ENCODE measurements at regions not wholly inside any gene's neighbourhood (a gene's known extent, or its start where the extent isn't known, plus 50 kb on each side); places are given as distances from the start of the nearest gene placed in this dataset.

DNA sequence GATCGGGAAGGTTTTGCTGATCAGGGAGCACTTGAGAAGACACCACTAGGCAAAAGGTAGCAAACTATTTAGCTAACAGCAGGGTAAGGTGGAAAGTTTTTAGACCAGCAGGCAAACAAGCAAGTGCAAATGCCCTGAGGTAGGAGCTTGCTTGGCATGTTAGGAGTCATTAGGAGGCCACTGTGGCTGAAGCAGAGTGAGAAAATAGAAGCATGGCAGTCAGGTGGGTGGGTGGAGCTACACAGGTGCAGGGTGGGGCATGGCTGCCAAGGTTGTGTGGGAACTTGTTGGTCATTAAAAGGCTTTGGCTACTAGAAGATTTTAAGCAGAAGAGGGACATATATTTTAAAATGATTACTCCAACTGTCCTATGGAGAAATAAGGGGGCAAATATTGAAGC is 77.3 kb downstream of the EDN1 start:
- peaks cover 43% of the 10 kb centered on the region for H3K4me1 ChIP-seq (ENCODE audit: insufficient read depth, low read length)
- no peak overlapping the region for H3K4me3 ChIP-seq (ENCODE audit: low read length)
- no peaks in the 10 kb centered on the region for H3K27me3 ChIP-seq (ENCODE audit: insufficient read depth, low read length)
- H3K9me3 ChIP-seq (ENCODE audit: low read depth, low read length): no peaks in the 10 kb centered on the region

DNA sequence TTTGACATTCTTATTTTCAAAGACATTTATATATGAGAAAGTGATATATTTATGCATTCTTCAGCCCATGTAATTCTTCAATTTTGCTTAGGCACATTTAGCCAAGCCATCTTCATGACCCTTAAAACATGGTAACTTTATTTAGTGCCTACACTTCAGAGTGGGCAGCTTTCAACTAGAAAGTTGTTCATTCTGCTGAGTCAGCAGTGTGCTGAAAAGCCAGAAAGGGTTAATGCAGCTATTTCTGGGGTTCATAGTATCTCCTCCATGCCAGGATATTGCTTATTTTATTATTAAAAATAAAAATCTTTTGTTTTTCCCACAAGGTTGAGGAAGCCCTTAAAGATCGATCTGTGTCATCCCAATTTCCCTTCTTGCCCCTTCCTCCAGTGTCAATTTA is 79.2 kb downstream of the EDN1 start:
- Histone ChIP-seq H3K4me3 (ENCODE audit: low read length) (no peak overlapping the region), H3K4me1 (ENCODE audit: insufficient read depth, low read length) (peaks cover 24% of the 10 kb centered on the region), H3K9me3 (ENCODE audit: low read depth, low read length) (no peaks in the 10 kb centered on the region)

DNA sequence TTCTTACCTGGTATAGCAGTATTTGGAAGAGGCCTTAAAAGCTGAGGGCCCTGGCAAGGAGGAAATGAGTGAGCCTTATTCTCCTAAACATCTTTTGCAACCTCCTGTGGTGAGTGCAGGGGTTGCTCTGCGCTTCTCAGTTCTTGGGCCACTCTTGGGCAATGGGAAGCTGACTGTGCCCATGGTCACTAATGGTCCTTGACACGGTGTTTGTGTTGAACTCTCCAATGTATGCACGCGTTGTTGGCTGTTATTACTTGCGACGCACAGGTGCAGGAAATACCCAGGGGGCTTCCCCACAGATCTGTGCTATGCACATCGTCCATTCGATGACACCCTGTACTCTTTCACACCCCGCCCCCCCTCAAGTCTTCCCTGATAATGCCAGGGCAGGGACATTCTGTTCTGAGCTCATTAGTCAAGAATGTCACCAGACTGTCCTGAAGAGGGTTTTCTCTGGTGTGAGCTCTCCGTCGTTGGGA is 79.7 kb downstream of the EDN1 start:
- H3K27me3 ChIP-seq (ENCODE audit: insufficient read depth, low read length): no peaks in the 10 kb centered on the region
- H3K9me3 ChIP-seq (ENCODE audit: low read depth, low read length): no peaks in the 10 kb centered on the region
- H3K4me1 ChIP-seq (ENCODE audit: insufficient read depth, low read length): peaks cover 21% of the 10 kb centered on the region
- H3K4me3 ChIP-seq (ENCODE audit: low read length): no peak overlapping the region

More for the DNA sequence above, 79.2 kb downstream of the EDN1 start:
- no peaks in the 10 kb centered on the region for H3K27me3 ChIP-seq (ENCODE audit: insufficient read depth, low read length)

DNA sequence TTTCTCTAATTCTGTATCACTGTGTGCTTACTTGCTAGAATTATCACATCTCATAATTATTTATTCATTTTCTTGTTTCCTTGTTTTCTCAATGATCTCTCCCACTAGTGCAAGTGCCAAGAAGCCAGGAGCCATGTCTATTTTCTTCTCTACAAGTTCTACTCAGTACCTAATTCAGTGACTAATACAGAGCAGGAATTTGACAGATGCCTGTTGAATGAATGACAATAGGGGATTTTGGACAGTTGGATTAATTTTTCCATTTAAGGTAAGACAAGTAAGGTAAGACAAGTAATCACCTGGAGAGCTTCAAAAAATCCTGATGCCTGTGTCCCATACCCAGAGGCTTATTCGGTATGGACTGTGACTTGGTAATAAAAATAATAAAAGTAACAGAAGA is 81.0 kb downstream of the EDN1 start:
- H3K27me3 ChIP-seq (ENCODE audit: insufficient read depth, low read length): no peaks in the 10 kb centered on the region
- H3K4me1 ChIP-seq (ENCODE audit: insufficient read depth, low read length): peaks cover 21% of the 10 kb centered on the region
- H3K4me3 ChIP-seq (ENCODE audit: low read length): no peak overlapping the region
- H3K9me3 ChIP-seq (ENCODE audit: low read depth, low read length): no peaks in the 10 kb centered on the region

DNA sequence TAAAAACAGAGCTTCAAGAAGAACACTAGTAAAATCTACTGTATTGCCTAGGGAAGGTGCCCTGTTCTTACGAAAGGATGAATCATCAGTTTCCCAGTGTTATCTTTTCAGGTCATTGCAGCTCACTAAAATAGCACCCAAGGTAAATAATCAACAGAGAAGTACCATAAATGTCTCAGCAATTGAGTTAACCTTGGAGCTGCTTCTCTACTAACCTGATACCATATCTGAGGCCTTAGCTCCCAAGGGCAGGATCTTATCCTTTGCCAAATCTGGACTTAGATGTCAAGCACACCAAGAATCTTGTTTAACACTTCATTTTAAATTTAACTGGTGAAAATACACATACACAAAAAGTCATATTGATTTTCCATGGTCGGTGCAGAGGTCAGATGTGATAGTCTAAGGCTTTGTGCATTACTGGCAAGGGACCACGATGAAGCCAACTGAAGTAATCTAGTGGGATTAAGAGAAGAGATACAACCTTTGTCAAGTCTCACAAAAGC is 81.5 kb downstream of the EDN1 start:
- H3K4me1 ChIP-seq (ENCODE audit: insufficient read depth, low read length): peaks cover 21% of the 10 kb centered on the region
- H3K4me3 ChIP-seq (ENCODE audit: low read length): no peak overlapping the region
- H3K27me3 ChIP-seq (ENCODE audit: insufficient read depth, low read length): no peaks in the 10 kb centered on the region
- no peaks in the 10 kb centered on the region for H3K9me3 ChIP-seq (ENCODE audit: low read depth, low read length)

DNA sequence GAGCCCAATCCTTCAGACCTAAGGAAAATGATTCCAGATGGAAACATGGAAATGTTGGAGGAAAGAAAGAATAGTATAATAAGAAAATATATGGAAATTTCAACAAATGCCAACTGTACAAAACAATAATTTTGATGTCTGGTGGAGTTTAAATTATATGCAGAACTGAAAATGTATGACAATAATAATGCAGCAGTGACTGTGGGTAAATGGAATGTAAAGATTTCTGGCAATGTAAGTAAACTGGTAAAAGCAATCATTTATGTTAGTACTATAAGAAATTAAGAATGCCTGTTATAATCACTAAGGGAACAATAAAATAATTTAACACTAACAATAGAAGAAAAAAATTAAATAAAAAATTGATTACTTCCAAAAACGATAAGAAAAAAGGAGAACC is 89.0 kb downstream of the EDN1 start:
- Histone ChIP-seq H3K4me1 (ENCODE audit: insufficient read depth, low read length) (no peaks in the 10 kb centered on the region), H3K9me3 (ENCODE audit: low read depth, low read length) (no peaks in the 10 kb centered on the region), H3K4me3 (ENCODE audit: low read length) (no peak overlapping the region), H3K27me3 (ENCODE audit: insufficient read depth, low read length) (peaks cover 2% of the 10 kb centered on the region)

DNA sequence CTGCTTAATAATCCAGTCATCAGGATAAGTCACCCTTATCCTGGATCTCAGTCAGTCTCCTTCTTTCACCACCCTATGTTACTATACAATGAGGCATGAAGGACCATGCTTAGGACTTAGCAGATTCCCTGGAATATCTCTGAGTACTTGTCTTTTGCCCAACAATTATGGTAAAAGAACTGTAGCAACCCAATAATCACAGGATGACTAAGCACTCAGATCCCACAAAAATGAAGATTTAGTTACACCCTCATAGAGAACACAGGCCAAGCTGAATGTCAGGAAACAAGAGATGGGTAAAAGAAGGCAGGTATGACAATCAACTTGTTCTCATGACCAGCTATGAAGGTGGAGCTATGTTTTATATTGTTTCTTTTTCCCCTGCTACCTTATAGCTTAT is 91.4 kb downstream of the EDN1 start:
- H3K4me3 ChIP-seq (ENCODE audit: low read length): no peak overlapping the region
- no peaks in the 10 kb centered on the region for H3K4me1 ChIP-seq (ENCODE audit: insufficient read depth, low read length)
- no peaks in the 10 kb centered on the region for H3K9me3 ChIP-seq (ENCODE audit: low read depth, low read length)
- peaks cover 2% of the 10 kb centered on the region for H3K27me3 ChIP-seq (ENCODE audit: insufficient read depth, low read length)

DNA sequence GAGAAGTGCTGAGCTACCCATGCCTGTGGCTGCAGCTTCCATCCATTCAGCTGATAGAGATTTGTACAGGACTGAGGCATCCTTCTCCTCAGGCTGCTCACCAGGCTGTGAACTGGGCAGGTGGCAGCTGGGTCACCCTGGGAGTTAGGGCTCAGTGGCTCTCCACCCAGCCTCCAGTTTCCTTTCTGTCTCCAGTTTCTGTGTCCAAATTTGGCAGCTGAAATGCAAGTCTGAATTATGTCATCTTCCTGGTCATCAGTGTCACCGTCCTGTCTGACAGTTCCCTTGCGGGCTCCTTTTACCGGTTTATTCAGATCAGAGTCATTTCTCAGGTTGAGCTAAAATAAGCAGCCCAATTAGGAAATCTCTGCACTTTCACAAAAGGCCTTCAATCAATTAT is 93.3 kb downstream of the EDN1 start:
- H3K4me3 ChIP-seq (ENCODE audit: low read length): no peak overlapping the region
- no peaks in the 10 kb centered on the region for H3K4me1 ChIP-seq (ENCODE audit: insufficient read depth, low read length)
- no peaks in the 10 kb centered on the region for H3K27me3 ChIP-seq (ENCODE audit: insufficient read depth, low read length)
- no peaks in the 10 kb centered on the region for H3K9me3 ChIP-seq (ENCODE audit: low read depth, low read length)

DNA sequence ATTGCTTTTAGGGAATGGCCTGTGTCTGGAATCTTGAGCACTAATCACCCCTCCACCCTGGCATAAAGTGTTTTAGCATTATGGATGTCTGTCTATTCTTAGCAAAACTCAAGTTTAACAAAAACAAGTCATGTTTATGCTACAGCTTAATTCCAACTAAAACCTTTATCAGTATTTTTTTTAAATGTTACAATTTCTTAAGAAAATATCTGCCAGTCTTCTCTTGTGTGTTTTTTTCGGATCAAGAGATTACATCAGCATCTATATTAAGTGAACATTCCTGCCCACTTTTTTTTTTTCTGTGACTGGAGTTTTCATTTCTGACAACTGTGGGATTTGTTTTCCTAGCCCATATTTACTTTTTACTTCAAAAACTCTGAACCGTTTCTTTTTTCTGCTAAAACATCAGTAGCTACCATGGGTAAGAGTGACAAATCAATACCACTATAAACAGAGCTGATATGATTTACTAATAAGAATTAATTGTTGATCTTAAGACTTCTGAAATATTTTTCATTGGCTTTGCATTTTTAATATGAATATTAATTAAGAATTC is 94.3 kb downstream of the EDN1 start:
- Histone ChIP-seq H3K27me3 (ENCODE audit: insufficient read depth, low read length) (no peaks in the 10 kb centered on the region), H3K4me3 (ENCODE audit: low read length) (no peak overlapping the region), H3K9me3 (ENCODE audit: low read depth, low read length) (no peaks in the 10 kb centered on the region), H3K4me1 (ENCODE audit: insufficient read depth, low read length) (no peaks in the 10 kb centered on the region)

DNA sequence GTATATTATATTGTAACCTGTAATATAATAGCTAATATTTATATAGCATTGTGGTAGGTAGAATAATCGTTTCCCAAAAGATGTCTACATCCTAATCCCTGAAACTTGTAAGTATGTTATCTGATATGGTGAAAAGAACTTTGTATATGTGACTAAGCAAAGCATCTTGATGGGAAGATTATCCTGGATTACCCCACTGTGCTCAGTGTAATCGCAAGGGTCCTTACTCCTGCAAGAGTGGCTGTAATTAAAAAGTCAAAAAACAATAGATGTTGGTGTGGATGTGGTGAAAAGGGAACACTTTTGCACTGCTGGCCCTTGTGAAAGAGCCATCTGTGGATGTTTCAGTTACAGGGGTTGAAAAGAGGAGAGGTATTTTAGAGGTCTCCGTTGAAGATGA is 95.2 kb downstream of the EDN1 start:
- Histone ChIP-seq H3K4me1 (ENCODE audit: insufficient read depth, low read length) (no peaks in the 10 kb centered on the region), H3K27me3 (ENCODE audit: insufficient read depth, low read length) (no peaks in the 10 kb centered on the region), H3K9me3 (ENCODE audit: low read depth, low read length) (no peaks in the 10 kb centered on the region), H3K4me3 (ENCODE audit: low read length) (no peak overlapping the region)

DNA sequence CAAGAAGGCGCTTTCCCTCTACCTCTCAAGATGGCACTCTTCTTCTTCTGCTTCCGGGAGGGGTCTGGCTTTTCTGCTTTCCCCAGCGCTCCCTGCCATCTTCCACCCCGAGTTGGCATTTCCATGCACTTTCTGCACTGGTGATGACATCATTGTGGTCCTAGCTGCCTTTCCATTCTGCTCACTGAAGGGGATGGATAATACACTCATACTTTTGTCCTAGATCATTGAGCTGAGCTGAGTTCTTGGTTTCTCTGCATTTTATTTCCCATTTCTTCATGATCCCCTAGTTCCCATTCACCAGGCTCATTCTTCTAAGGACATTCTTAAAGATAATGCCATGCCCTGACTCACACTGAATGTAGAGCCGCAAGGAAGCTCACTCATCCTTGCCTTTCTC is 96.7 kb downstream of the EDN1 start:
- Histone ChIP-seq H3K4me3 (ENCODE audit: low read length) (no peak overlapping the region), H3K4me1 (ENCODE audit: insufficient read depth, low read length) (no peaks in the 10 kb centered on the region), H3K27me3 (ENCODE audit: insufficient read depth, low read length) (no peaks in the 10 kb centered on the region), H3K9me3 (ENCODE audit: low read depth, low read length) (no peaks in the 10 kb centered on the region)

DNA sequence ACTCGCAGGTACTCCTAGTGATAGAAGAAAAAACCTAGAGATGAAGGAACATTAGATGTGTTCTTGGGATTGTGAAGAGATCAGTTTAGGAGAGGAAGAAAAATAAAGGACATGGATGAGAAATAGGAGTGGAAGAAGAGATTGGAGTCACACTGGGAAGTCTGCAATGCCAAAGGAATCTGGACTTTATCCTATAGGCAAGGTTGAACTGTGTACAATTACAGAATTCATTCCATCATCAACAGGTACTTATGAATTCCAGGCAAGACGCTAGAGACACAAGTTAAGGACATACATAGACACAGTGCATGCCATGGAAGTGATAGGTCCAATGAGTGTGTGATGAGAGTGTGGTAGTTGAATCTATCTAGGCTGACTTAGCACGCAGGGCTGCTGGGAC is 101.3 kb downstream of the EDN1 start:
- Histone ChIP-seq H3K4me3 (ENCODE audit: low read length) (no peak overlapping the region), H3K9me3 (ENCODE audit: low read depth, low read length) (no peaks in the 10 kb centered on the region), H3K27me3 (ENCODE audit: insufficient read depth, low read length) (no peaks in the 10 kb centered on the region), H3K4me1 (ENCODE audit: insufficient read depth, low read length) (no peaks in the 10 kb centered on the region)

DNA sequence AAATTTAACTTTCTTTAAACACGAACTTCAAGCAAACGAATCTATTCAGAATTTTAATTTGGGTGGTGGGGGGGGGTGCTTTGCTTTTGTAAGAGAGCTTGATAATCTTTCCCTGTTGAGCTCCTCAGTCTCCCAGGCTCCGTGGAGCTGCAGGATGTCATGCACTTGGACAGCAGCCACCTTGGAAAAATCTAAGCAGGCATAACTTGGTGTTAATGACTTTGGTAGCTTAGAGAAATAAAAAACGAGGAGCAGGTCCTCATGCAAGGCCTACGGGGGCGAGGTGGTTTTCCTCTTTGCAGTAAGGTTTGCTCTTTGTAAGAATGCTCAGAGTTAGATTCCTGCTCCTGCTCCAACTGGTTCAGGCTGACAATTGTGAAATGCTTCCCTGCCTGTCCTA is 102.3 kb downstream of the EDN1 start:
- H3K4me3 ChIP-seq (ENCODE audit: low read length): no peak overlapping the region
- no peaks in the 10 kb centered on the region for H3K4me1 ChIP-seq (ENCODE audit: insufficient read depth, low read length)
- no peaks in the 10 kb centered on the region for H3K9me3 ChIP-seq (ENCODE audit: low read depth, low read length)
- no peaks in the 10 kb centered on the region for H3K27me3 ChIP-seq (ENCODE audit: insufficient read depth, low read length)

DNA sequence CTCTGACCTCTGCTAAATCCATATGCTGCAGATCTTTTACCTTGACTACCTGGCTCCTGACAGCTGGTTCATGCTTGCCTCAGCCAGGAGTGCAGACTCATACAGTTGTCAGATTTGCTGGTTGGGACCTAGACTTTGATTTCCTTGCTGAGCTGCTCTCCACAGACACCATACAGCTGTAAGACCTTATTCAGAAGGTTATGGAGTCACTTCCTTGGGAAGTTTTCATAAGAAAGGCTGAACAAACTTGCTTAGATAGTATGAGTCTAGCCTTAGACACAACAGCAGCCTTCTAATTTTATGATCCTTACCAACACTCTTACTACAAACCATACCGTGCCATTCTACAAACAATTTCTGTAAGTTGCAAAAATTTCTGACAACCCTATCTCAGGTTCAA is 102.9 kb downstream of the EDN1 start:
- Histone ChIP-seq H3K9me3 (ENCODE audit: low read depth, low read length) (no peaks in the 10 kb centered on the region), H3K4me1 (ENCODE audit: insufficient read depth, low read length) (no peaks in the 10 kb centered on the region), H3K27me3 (ENCODE audit: insufficient read depth, low read length) (no peaks in the 10 kb centered on the region), H3K4me3 (ENCODE audit: low read length) (no peak overlapping the region)

DNA sequence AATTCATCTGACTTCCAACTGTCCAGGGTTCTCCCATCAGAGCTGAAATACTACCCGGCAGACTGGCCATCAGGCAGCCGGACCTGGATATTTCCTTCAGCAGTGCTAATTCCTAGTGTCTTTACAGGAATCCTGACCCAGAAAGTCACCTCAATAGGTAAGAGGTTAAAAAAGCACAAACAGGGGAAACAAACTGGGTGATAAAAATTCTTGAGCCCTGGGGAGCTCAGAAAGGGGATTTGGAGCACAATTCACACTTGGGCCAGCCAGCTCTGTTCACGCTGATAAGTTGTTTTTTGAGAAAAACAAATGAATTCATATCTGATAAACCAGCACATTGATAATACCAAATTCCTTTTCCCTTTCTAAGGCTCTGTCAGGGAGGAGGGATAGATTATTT is 104.0 kb downstream of the EDN1 start:
- Histone ChIP-seq H3K4me1 (ENCODE audit: insufficient read depth, low read length) (no peaks in the 10 kb centered on the region), H3K4me3 (ENCODE audit: low read length) (no peak overlapping the region), H3K9me3 (ENCODE audit: low read depth, low read length) (no peaks in the 10 kb centered on the region), H3K27me3 (ENCODE audit: insufficient read depth, low read length) (no peaks in the 10 kb centered on the region)

DNA sequence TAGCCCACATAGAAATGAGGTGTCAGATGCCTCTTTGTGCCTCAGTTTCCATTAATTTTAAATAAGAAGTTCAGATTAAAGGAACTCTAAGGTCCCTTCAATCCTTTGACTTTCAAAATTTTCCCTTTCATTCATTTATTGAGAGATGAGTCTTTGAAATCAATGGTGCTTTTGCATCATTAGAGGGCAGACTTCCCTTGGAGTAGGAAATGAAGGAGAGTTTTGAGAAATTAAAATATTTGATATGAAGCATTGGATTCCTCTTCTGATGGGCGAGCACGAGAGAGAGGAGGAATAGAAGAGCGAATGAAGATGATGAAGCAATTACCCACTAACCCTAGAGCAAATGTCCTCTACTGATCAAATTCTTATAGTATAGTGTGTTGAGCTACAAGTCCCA is 105.7 kb downstream of the EDN1 start:
- Histone ChIP-seq H3K4me1 (ENCODE audit: insufficient read depth, low read length) (no peaks in the 10 kb centered on the region), H3K9me3 (ENCODE audit: low read depth, low read length) (no peaks in the 10 kb centered on the region), H3K27me3 (ENCODE audit: insufficient read depth, low read length) (no peaks in the 10 kb centered on the region), H3K4me3 (ENCODE audit: low read length) (no peak overlapping the region)
